Stimulated activated CD4-positive, alpha-beta T cell treated with anti-CD3 and anti-CD28 coated beads, Interleukin-2, amount 100 ng/mL, for 24 hours (primary cell): ENCODE measurements at regions not wholly inside any gene's neighbourhood (a gene's known extent, or its start where the extent isn't known, plus 50 kb on each side); places are given as distances from the start of the nearest gene placed in this dataset.
"Not testable (repeated sequence)": the region's sequence is repeated elsewhere in the genome, so short reads cannot be mapped to it uniquely, and the experiment has no call there.

Experiments
- DNase-seq, 2 donors: peaks; one replicate each; pipeline ENCODE4 v3.0.0-alpha.2; 2020

DNA sequence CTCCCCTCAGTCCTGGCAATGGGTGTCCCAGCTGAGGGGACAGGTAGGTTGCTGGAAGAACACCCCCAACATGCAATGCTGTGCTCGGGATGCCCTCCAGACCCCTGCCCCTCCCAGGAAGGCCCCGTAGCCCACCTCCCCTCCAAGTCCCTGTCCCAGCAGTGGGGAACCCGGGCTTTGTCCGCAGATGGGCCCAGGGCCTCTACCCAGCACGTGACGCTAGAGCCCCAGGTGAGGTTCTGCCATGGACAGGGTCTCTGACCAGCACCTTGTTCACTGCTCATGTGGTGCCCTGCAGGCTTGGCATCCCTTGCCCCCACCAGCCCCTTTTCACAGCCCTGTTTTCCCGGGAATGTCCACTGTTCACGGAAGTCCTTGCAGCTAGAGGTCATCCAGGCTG, 220.0 kb upstream of the SGCG start:
- no peak for DNase-seq

DNA sequence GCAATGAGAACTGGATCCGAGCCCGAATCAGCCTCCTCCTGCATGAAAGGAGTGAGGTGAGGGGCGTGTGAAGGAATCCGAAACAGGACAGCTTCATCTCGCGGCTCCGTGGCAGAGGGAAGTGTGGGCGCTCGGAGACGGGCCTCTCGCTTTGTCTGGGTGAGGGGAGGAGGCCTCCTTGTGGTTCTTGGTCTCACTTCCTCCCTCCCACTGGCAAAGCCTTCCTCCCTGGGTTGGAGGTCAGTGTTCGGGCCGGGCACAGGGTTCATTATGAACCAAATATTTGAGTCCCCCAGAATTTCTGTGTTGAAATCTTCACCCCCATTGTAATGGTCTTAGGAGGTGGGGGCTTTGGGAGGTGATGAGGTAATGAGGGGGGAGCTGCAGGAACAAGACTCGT, 219.4 kb upstream of the SGCG start:
- DNase-seq = not testable (repeated sequence)

DNA sequence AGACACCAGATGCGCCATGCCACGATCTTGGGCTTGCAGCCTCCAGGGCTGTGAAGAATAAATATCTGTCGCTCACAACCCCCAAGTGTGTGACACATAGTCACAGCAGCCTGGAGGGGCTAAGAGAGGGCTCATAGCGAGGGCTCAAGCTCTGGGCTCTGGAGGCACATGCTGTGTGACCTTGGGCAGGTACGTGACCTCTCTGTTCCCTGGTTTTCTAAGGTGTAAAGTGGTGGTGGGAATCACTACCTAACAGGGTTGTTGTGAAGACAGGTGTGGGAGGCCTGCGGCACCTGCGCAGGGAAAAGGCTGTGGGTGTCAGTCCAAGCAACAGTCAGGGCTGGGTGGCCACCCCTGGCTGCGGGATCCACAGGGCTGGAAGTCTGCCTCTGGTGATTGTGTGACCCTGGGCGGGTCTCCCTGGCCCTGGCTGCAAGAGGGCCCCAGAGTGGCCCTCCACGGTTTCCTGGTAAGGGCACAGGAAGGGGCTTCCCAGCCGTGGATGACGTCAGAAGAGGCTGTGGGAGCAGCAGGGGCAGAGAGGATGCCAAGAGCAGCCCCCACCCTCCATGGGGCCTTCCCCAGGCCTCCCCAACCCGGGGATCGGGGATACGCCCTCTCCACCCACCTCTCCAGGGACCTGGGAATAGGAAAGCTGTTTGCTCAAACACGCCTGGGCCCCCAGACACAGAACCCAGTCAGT, 218.8 kb upstream of the SGCG start:
- DNase-seq = no peak

DNA sequence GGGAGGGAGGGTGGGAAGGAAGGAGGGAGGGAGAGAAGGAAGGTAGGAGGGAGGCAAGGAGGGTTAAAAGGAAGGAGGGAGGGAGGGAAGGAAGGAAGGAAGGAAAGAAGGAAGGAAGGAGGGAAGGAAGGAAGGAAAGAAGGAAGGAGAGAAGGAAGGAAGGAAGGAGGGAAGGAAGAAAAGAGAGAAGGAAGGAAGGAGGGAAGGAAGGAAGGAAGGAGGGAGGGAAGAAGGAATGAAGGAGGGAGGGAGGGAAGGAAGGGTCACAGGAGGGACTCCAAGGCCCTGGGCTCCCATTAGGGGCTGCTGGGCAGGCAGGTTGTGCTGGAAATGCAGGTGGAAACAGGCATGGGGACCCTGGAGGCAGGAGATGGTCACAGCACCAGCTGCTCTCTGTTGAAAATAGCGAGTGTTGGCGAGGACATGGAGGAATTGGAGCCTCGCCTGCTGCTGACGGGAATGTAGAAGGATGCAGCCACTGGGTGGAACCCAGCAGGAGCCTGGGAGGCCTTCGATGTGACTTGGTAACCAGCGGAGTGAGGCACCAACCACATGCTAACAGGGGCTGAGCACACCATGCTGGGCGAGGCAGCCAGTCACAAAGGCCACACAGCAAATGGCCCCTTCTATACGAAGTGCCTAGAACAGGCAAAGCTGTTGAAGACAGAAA, 217.3 kb upstream of the SGCG start:
- DNase-seq = not testable (repeated sequence)

DNA sequence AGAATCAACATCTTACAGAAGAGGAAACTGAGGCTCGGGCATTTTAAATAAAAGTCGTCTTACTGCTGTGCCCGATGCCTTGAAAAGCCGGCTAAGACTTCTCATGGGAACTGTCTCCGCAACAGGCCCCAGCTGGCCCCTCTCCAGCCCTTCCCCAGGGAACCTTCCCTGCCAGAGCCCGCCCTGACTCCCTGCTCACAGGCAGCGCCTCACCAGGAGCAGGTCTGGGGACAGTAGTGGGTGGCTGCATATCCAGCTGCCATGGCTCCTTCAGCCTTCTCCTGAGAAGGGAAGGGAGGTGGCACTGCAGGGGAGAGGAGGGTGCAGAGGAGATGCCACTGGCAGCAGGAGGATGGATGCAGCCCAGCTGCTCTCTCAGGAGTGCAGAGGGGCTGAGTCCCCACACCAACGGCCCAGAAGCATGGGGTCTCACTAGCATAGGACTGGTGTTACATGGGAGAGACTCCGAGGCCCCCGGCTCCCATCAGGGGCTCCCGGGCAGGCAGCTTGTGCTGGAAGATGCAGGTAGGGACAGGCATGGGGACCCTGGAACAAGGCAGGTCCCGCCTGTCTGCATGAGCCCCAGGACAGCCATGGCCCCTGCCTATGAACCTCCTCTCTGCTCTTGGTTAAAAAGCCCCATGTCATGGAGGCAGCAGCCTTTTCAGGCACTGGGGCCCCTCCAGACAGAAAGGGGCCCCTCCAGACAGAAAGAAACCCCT, 216.4 kb upstream of the SGCG start:
- DNase-seq = no peak

DNA sequence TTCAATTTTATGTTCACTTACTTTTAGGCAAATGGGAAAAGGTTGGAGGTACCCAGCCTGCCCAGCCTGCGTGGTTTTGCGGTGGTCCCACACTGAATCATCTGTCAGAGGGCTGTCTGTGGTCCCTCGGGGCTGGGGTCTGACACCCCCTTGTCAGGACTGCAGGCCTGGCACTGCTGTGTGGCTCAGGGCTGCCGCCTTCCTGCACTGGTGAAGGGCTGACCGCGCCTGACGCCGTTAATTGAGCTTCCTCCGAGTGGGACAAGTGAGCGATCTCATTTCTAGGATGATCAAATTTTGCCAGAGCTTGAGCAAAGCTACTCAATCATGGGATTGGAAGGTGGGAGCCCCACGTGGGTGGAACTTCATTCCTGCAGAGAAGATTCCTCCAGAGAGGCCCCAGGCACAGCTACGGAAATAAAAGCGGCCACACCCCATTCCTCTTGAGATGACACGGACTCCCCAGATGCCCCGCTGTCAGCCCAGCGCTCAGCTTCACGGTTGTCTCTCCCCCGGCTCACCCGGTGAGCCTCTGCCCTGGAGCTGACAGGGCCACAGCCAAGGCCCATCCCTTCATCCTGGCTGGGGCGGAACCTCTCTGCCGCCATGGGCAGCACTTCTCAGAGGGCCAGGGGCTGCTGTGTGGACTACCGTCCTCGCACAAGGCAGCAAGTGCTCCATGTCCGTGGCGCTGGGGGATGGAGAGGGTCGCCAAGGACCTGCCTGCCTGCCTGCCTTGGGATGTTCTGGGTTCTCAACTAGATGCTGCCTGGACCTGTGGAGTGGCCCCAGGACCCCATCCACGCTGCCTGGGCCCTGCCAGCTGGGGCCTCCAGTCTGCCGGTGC, 215.5 kb upstream of the SGCG start:
- DNase-seq = not testable (repeated sequence)

DNA sequence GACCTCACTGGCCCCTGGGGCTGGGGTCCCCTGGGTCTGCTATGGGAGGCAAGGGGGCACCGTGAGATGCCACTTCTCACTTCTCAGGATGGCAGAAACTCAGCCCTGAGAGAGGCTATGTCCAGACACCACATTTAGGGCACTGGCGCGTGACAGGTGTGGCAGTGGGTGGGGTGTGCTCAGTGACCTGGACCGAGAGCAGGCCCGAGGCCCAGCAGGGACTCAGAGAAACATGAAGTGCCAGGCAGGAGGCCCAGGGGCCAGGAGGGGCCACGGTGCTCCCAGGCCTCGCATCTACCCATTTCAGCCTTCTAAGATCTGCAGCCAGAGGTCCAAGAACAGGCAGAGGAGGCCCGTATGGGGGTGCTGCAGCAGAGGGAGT, 214.9 kb upstream of the SGCG start:
- DNase-seq = not testable (repeated sequence)

DNA sequence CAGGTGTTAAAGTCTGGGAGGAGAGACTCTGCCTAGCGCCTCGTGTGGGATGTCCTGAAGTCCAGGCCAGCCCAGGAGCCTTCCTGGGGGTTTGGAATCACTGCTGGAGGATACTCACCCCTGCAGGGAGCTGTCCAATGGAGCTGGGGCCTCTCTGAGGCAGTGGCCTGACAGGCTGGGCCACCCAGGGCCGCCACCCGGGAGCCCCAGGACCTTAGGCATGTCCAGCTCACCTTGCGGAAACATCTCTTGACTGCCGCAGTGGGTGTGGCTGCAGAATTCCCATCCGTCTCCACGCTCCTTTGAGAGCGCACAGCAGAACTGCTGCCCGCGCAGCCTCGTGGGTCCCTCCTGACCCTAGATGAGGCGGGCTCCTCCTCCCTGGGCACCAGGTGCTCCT, 214.0 kb upstream of the SGCG start:
- DNase-seq = not testable (repeated sequence)

DNA sequence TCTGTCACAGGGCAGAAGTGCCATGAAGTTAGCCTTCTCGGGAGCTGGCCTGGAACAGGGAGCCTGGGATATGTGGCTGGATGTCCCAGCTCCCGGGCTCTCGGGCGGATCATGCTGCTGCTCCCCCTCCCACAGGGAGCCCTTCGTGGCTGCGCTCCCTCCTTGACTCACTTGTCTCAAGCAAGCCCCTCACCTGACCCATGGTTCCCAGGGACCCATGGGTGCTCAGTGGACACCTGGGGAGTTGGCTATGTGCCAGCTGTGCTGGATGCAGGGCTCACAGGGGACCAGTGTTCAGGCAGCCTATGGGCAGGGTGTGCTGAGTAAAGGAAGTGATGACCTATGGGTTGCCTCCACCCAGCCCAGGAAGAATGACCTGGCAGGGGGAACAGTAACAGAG, 213.1 kb upstream of the SGCG start:
- no peak for DNase-seq

DNA sequence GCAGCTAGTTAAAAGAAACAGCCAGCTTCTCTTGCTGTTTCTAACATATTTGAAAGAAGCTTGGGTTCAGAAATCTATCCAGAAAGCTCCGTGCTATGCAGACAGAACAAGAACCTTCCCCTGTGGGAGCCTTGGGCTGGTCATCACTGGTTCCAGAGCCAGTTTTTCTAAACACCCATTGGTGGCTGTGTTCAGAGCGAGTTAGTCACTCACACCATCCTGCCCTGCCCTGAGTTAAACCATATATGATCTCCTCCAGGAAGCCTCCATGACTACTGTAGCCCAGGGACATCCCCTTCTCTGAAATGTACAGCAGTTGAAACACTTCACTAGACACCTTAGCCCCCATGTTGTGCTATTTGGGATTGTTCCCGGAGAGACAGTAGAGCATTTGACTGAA, 200.8 kb upstream of the SGCG start:
- DNase-seq = no peak

DNA sequence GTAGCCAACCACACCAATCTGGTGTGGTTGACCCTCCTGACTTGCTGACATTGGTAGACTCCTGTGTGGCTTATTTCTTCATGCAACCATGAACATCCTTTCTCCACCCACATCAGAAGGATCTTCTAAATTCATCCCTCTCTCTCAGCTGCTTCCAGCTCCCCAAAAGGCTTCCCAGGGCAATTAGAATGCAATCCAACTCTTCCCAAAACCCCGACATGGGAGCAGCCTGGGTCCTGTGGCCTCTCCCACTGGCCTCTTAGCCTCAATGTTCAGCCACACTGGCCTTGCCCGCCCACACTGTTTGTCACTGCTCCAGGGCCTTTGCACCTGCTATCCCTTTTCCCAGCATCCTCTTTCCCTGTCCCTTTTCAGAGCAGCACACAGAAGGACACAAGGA, 199.8 kb upstream of the SGCG start:
- DNase-seq = no peak

DNA sequence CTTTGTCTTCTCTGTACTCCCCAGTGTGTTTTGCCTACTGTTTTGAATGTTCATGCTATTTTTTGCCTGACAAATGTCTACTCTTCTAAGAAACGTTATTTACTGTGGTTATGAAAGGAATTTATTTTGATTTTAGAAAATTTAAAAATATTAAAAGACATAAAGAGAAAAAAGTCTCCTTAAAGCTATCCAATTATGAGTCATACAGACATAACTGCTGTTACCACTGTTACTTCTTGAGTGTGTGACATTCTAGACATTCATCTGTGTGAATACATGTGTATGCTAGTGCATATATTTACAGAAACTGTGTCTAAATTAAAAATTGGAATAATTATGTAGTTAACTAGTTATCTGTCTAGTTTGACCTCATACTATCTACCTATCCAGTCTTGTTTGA, 187.6 kb upstream of the SGCG start:
- no peak for DNase-seq

DNA sequence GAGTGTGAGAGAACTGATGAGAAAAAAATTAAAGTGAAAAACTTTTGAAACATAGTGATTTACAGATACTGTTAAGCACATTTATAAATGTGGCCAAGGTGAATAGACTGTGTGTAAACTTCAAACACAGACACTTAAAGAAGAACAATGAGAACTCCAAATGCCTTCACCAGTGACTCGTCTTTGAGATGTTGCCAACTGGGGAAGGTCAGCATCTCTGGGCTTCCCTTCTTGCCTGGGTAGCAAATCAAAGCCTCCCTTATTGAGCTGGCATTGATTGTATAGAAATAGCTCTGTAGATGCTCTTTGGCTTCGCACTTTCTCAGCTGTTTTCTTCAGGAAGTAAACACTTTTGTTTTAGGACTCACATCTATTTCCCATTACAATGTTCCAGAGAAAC, 177.3 kb upstream of the SGCG start:
- DNase-seq = no peak

DNA sequence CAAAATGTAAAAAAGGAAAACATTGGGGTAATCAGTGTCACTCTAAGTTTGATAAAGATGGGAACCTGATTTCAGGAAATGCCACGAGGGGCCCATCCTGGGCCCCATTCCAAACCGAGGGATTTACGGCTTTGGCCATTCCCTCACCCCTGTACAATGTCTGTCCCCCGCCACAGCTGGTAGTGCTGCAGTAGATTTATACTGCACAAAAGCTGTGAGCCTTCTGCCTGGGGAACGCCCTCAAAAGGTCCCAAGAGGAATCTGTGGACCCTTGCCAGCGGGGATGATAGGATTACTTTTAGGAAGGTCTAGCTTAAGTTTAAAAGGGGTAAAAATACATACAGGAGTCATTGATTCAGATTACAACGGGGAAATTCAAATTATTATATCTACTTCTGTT, 173.4 kb upstream of the SGCG start:
- no peak for DNase-seq

DNA sequence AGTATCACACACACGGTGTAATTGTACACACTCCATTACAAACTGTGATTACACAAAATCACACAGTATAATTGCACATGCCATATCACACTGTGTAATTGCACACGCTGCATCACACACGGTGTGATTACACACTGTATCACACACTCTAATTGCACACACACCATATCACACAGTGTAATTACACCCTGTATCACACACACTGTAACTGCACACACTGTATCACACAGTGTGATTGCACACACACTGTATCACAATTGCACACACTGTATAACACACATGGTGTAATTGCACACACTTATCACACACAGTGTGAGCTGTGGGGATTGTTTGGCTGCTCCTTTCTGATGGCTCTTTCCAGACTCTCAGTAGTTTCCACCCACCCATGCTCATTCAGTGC, 162.6 kb upstream of the SGCG start:
- no peak for DNase-seq

DNA sequence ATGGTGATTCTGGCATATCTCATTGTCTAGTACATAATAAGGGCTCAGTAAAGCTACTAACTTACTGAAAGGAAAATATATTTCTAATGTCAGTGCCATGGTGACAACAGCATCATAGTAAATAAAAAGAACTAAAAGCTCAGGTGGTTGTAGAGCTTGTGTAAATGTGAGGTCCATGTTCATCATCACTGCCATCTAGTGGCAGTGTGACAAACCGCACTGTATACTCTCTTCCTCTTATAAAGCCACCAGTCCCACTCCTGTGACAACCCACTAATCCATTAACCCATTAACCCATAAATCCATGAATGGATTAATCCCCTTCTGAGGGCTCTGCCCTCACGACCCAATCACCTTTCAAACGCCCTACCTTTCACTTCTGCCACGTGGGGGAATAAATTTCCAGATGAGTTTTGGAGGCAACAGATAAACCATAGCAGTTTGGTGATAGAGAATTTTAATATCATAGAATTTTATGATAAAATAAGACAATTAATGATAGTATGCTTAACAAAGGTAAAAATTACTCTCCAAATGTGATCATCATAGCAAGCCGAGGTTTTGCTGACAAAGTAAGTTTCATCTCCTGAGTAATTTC, 160.4 kb upstream of the SGCG start:
- peak; percentile 21 to 23 for DNase-seq

DNA sequence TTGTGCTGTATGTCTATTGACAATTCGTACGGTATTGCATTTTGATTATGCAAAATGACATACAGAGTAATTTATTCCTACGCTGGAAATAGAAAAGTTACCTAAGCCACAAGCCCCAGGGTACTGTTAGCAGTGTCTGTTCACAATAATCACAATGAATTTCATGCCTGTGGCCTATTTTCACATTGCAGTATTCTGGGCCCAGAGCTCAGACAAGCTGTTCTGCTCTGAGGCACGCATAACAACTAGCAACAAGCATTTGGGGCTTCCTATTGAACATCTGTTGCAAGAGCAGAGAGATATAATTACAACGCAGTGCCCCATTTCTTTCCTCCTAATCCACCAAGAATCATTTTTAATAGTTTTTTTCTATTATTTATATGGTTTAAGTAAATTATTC, 158.9 kb upstream of the SGCG start:
- DNase-seq = no peak

DNA sequence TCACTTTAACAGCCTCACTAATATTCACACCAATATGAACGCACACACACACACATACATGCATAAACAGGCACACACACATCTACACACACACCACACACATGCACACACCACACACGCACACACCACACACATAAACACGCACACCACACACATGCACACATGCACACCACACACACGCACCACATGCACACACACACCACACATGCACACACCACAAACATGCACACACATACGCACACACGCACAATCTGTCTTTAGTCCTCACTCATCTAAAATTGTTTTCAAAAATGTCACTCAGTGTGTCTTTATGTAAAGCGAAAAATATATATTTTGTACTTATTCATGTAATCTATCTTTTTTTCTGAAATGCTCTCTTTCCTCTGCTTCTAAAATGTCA, 158.1 kb upstream of the SGCG start:
- DNase-seq = no peak

DNA sequence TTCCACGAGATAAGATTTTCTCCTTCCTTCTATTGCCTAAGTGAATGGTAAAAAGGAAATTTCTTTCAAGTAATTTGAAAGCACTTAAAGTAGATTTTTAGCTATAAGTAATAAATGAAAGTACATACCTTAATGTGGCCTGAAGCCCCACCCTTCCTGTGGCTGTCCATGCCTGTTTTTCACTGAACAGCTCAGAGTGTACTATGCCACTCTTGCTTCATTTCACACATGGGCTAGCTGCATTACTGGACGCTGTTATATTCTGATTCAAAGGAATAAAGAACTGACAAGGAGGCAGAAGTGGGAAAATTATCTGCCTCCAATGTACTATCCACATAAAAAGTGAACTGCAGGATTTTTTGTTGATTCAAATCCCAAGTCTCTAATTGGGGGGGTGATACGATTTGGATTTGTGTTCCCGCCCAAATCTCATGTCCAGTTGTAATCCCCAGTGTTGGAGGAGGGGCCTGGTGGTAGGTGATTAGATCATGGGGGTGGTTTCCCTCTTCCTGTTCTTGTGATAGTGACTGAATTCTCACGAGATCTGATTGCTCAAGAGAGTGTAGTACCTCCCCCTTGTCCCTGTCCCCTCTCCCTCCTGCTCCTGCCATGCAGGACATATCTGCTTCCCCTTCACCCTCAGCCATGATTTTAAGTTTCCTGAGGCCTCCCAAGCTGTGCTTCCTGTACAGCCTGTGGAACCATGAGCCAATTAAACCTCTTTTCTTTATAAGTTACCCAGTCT, 154.7 kb upstream of the SGCG start:
- no peak for DNase-seq

DNA sequence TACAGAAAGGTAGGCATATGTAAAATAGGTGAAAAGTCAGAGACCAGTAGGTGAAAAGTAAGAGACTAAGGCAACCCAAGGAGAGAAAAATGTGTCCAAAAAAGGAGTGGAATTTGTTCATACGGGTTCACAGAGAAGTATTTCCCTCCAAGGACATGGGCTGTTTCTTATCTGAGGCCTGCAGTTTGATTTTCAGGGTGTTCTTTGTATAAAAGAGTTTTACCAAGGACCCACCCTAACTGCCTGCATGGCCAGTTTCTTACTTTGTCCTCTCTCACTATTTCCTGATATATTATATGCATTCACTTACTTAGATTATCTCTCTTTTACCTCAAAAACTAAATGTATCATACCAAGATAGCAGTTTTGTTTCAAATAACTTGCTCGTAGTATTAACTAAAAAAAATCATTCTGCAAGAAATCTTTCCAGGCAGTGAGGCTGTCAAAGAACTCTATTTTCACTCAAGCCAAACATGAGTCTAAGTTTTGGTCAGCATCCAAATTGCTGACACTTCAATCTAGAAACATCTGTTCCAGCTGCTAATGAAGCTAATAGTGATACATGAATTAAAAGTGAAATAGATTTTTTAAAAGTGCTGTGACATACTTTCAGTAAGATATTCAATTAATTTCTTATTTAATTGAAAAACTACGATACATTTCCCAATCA, 141.4 kb upstream of the SGCG start:
- DNase-seq = no peak

DNA sequence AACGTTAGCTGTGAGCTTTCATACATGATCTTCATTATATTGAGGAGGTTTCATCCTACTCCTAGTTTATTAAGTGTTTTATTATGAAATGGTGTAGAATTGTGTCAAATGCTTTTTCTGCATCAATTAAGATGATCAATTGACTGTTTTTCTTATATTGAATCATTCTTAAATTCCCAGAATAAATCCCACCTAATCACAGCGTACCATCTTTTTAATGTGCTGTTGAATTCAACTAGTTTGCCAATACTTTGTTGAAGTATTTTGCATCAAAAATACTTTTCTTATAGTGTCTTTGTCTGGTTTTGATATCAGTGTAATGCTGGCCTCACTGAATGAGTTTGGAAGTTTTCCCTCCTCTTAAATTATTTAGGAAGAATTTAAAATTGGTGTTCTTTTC, 138.6 kb upstream of the SGCG start:
- no peak for DNase-seq

DNA sequence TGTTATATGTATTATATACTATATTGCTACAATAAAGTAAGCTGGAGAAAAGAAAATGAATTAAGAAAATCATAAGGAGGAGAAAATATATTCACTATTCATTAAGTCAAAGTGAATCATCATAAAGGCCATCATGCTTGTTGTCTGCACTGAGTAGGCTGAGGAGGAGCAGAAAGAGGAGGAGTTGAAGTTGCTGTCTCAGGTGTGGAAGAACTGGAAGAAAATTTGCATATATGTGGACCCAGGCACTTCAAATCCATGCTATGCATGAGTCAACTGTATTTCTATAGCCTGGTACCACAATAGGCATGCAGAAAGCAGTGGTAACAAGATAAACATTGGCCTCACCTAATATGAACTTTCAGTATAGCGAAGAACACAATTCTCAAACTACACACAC, 135.9 kb upstream of the SGCG start:
- DNase-seq = no peak
